GM23248 (cell line): ENCODE measurements at regions not wholly inside any gene's neighbourhood (a gene's known extent, or its start where the extent isn't known, plus 50 kb on each side); places are given as distances from the start of the nearest gene placed in this dataset.

Source experiments
- EZH2 ChIP-seq: fragments of 200-600 bp; sonication (generic); IDR thresholded peaks from 2 replicates; pipeline ENCODE4 v1.6.1; 2018; ENCODE audit warnings: antibody characterized with exemption, mild to moderate bottlenecking; ENCODE audit not compliant: insufficient read depth, poor library complexity, severe bottlenecking
- EZH2phosphoT487 ChIP-seq: fragments of 200-600 bp; sonication (generic); IDR thresholded peaks from 2 replicates; pipeline ENCODE4 v1.6.1; 2018; ENCODE audit warnings: antibody characterized with exemption, moderate library complexity, mild to moderate bottlenecking, low read depth; ENCODE audit not compliant: insufficient read depth

- TF ChIP-seq EZH2phosphoT487 (no peak), EZH2 (no peak)
Measured at GRCh38 chr9:21695443-21695842, 107.0 kb upstream of the MTAP start.
